H1 (cell line): ENCODE measurements at regions not wholly inside any gene's neighbourhood (a gene's known extent, or its start where the extent isn't known, plus 50 kb on each side); places are given as distances from the start of the nearest gene placed in this dataset.

ENCODE experiments used
- BACH1 ChIP-seq: IDR thresholded peaks from 2 replicates; pipeline ENCODE4 v1.6.1; 2012; ENCODE audit warnings: low read length, improper control_type of control experiment
- CHD2 ChIP-seq: IDR thresholded peaks from 2 replicates; pipeline ENCODE4 v1.6.1; 2012; ENCODE audit warnings: low read length, improper control_type of control experiment
- CTCF ChIP-seq, 3 experiments: IDR thresholded peaks; 1 replicate in 2 of 3; 2 replicates in 1 of 3; pipeline versions ENCODE4 v1.5.1 to v1.6.1; 2011; ENCODE audit warnings: low read length in 3 of 3, mild to moderate bottlenecking in 3 of 3, inconsistent platforms in 2 of 3, low read depth in 1 of 3, moderate library complexity in 1 of 3; ENCODE audit not compliant: insufficient read depth in 1 of 3; ENCODE audit errors: control extremely low read depth in 1 of 3
- EZH2 ChIP-seq: fragments of 200-600 bp; sonication (generic); IDR thresholded peaks from 2 replicates; pipeline ENCODE4 v1.7.1; 2012; ENCODE audit warnings: low read depth, mild to moderate bottlenecking, moderate library complexity, low read length, inconsistent platforms; ENCODE audit not compliant: severe bottlenecking
- GTF2F1 ChIP-seq: IDR thresholded peaks from 2 replicates; pipeline ENCODE4 v1.6.1; 2012; ENCODE audit warnings: low read depth, low read length, improper control_type of control experiment, borderline replicate concordance
- HDAC6 ChIP-seq: IDR thresholded peaks from one replicate; pipeline ENCODE4 v1.7.1; 2012; ENCODE audit warnings: low read depth, mild to moderate bottlenecking, inconsistent platforms, low read length, moderate library complexity
- KDM5A ChIP-seq: fragments of 200-600 bp; IDR thresholded peaks from 2 replicates; pipeline ENCODE4 v1.7.1; 2012; ENCODE audit warnings: mild to moderate bottlenecking, low read length, inconsistent platforms, mixed read lengths
- POLR2A ChIP-seq, 2 experiments: IDR thresholded peaks; 1 replicate in 1 of 2; 2 replicates in 1 of 2; pipeline ENCODE4 v1.6.1; 2011; ENCODE audit warnings: low read depth in 2 of 2, low read length in 2 of 2, mild to moderate bottlenecking in 2 of 2; ENCODE audit errors: control extremely low read depth in 1 of 2
- RAD21 ChIP-seq, 2 experiments: IDR thresholded peaks in 1 of 2; conservative IDR thresholded peaks in 1 of 2; 2 replicates each; pipeline ENCODE4 v1.6.1; 2011; ENCODE audit warnings: low read depth in 2 of 2, low read length in 2 of 2, improper control_type of control experiment in 1 of 2, inconsistent platforms in 1 of 2, mild to moderate bottlenecking in 1 of 2, moderate library complexity in 1 of 2
- RFX5 ChIP-seq: IDR thresholded peaks from 2 replicates; pipeline ENCODE4 v1.6.1; 2011; ENCODE audit warnings: low read depth, low read length, improper control_type of control experiment, borderline replicate concordance

DNA sequence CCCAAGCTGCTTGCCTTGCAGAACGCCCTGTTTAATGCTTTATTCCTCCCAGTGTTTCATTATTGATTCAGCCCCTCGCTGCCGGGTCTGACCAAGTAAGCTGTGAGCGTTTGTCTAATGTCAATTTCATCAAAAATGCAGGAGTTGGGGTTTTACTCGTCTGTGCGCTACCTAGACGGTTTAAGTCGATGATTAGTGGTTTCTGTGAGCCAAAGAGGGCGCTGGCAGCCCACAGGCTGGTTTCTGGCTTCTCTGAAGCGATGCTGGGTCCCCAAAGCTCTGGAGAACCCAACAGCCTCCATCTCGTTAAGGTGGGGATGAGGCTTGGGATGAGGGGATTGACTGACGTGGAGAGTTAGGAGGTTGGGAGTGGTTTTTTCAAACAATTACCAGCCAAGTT lies 102.9 kb downstream of the SYF2 start:
- TF ChIP-seq CTCF (IDR thresholded peaks at IDR 0.05; ENCODE audit: control extremely low read depth in 1 of 3, insufficient read depth in 1 of 3, low read depth in 1 of 3, low read length in 3 of 3) (peak in 2 of 3 experiments; percentile 8 to 18; a peak in 2 of 4 replicates), BACH1 (no peak), EZH2 (no peak), RFX5 (no peak), KDM5A (no peak), GTF2F1 (no peak), RAD21 (IDR thresholded peaks at IDR 0.05 in 1 of 2, conservative IDR thresholded peaks at IDR 0.05 in 1 of 2; ENCODE audit: low read depth in 2 of 2, low read length in 2 of 2) (peak; percentile 46 to 50), HDAC6 (no peak), CHD2 (no peak), POLR2A (IDR thresholded peaks at IDR 0.05; ENCODE audit: control extremely low read depth in 1 of 2, low read depth in 2 of 2, low read length in 2 of 2) (no peak)
